ENCODE measurements at regions not wholly inside any gene's neighbourhood (a gene's known extent, or its start where the extent isn't known, plus 50 kb on each side); places are given as distances from the start of the nearest gene placed in this dataset.

DNA sequence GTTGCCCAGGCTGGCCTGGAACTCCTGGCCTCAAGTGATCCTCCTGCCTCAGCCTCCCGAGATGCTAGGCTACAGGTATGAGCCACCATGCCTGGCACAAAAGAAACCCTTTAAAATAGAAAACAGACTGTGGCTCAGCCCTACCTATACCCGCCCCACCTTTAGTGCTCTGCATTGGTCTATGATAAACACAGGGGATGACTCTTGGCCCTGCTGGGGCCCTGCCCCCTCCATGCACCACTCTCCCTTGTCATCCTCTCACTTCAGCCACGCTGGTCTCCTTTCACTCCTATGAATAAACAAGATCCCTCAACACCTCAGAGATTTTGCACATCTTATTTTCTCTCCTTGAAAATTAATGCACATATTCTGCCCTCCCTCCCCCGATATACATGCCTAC lies 251.4 kb upstream of the KLF14 start:
- Histone ChIP-seq H3K9ac (ENCODE audit: low read length in 5 of 5) (no peak overlapping the region), H3K27me3 (ENCODE audit: control insufficient read depth in 5 of 5, insufficient read depth in 4 of 5, low read length in 5 of 5) (no peaks in the 10 kb centered on the region), H3K27ac (ENCODE audit: low read depth, low read length) (no peak overlapping the region), H3K36me3 (ENCODE audit: control insufficient read depth in 5 of 5, insufficient read depth in 5 of 5, low read length in 5 of 5) (peaks cover 8 to 17% (median 12%) of the 10 kb centered on the region in 5 donors), H3K4me1 (ENCODE audit: control insufficient read depth in 5 of 5, insufficient read depth in 5 of 5, low read length in 5 of 5) (peaks cover 4 to 35% (median 32%) of the 10 kb centered on the region in 5 donors), H3K9me3 (ENCODE audit: control insufficient read depth in 5 of 5, low read length in 5 of 5) (no peaks in the 10 kb centered on the region), H3K4me3 (ENCODE audit: low read depth in 1 of 5, low read length in 5 of 5) (peak overlapping the region in 2 of 5 donors; percentile 42 to 55)

DNA sequence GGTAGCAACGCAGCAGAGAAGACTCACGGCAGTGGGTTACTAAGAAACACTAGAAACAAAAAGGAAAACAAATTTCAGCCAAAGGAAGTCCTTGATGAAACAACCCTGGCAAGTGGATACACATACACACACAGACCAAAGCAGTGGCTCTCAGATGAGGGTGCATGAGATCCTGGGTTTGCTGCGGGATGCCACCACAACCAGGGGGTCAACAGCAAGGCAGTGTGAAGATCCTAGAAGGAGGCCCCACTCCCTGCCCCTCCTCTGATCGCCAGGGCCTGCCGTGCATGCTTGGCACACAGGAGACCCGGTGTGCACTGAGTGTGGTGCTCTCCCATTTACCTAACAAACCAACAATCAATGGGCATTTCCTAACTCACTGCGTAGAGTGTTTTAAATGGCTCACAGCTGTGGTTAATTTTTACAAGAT lies 252.3 kb upstream of the KLF14 start:
- H3K27me3 ChIP-seq (ENCODE audit: control insufficient read depth in 5 of 5, insufficient read depth in 4 of 5, low read length in 5 of 5), result no peaks in the 10 kb centered on the region
- no peak overlapping the region for H3K9ac ChIP-seq (ENCODE audit: low read length in 5 of 5)
- peaks cover 8 to 14% (median 12%) of the 10 kb centered on the region in 5 donors for H3K36me3 ChIP-seq (ENCODE audit: control insufficient read depth in 5 of 5, insufficient read depth in 5 of 5, low read length in 5 of 5)
- no peaks in the 10 kb centered on the region for H3K9me3 ChIP-seq (ENCODE audit: control insufficient read depth in 5 of 5, low read length in 5 of 5)
- H3K4me1 ChIP-seq (ENCODE audit: control insufficient read depth in 5 of 5, insufficient read depth in 5 of 5, low read length in 5 of 5), result peaks cover 4 to 38% (median 32%) of the 10 kb centered on the region in 5 donors
- H3K4me3 ChIP-seq (ENCODE audit: low read depth in 1 of 5, low read length in 5 of 5), result peak overlapping the region in 3 of 5 donors; percentile 26 to 42 (median 30)
- H3K27ac ChIP-seq (ENCODE audit: low read depth, low read length), result peak overlapping the region; percentile 34

DNA sequence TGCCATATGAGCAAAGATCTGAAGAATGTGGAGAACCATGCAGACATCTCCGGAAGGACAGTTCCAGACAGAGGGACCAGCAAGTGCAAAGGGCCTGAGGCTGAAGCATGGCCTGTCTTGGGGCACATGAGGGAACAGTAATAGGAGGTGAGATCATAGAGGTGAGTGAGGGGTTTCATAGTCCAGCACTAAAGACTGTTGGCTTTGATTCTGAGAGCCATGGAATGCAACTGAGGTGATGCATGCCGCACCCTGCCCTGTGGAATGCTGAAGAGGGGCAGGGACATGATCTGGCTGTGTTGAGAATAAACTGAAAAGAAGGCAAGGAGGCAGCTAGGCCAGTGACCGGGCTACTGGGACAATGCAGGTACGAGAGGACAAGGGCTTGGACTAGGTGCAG lies 253.1 kb upstream of the KLF14 start:
- Histone ChIP-seq H3K36me3 (ENCODE audit: control insufficient read depth in 5 of 5, insufficient read depth in 5 of 5, low read length in 5 of 5) (peaks cover 8 to 13% (median 9%) of the 10 kb centered on the region in 5 donors), H3K9ac (ENCODE audit: low read length in 5 of 5) (no peak overlapping the region), H3K4me1 (ENCODE audit: control insufficient read depth in 5 of 5, insufficient read depth in 5 of 5, low read length in 5 of 5) (peaks cover 4 to 38% (median 32%) of the 10 kb centered on the region in 5 donors), H3K27ac (ENCODE audit: low read depth, low read length) (peak overlapping the region; percentile 34), H3K27me3 (ENCODE audit: control insufficient read depth in 5 of 5, insufficient read depth in 4 of 5, low read length in 5 of 5) (no peaks in the 10 kb centered on the region), H3K4me3 (ENCODE audit: low read depth in 1 of 5, low read length in 5 of 5) (no peak overlapping the region), H3K9me3 (ENCODE audit: control insufficient read depth in 5 of 5, low read length in 5 of 5) (no peaks in the 10 kb centered on the region)

DNA sequence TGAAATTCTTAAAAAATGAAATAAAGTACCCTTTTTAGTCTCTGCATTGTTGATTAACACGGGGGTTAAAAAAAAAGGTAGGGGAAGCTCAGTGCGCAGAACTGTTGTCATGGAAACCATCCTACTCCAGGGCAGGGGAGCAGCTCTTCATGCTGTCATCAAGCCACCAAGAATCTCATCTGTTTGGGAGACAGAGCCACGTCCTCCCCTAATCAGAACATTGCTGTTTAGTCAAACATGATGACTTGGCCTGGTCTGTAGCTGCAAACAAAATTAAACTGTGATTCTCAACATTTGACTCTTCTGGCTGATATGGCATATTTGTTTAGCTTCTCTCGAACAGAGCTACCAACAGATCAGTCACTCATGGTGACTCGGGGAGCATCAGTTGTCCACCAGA lies 254.4 kb upstream of the KLF14 start:
- Histone ChIP-seq H3K27ac (ENCODE audit: low read depth, low read length) (peak overlapping the region; percentile 38), H3K4me1 (ENCODE audit: control insufficient read depth in 5 of 5, insufficient read depth in 5 of 5, low read length in 5 of 5) (peaks cover 4 to 37% (median 32%) of the 10 kb centered on the region in 5 donors), H3K4me3 (ENCODE audit: low read depth in 1 of 5, low read length in 5 of 5) (no peak overlapping the region), H3K36me3 (ENCODE audit: control insufficient read depth in 5 of 5, insufficient read depth in 5 of 5, low read length in 5 of 5) (peaks cover 3 to 7% (median 6%) of the 10 kb centered on the region in 5 donors), H3K9ac (ENCODE audit: low read length in 5 of 5) (no peak overlapping the region), H3K27me3 (ENCODE audit: control insufficient read depth in 5 of 5, insufficient read depth in 4 of 5, low read length in 5 of 5) (no peaks in the 10 kb centered on the region), H3K9me3 (ENCODE audit: control insufficient read depth in 5 of 5, low read length in 5 of 5) (no peaks in the 10 kb centered on the region)

DNA sequence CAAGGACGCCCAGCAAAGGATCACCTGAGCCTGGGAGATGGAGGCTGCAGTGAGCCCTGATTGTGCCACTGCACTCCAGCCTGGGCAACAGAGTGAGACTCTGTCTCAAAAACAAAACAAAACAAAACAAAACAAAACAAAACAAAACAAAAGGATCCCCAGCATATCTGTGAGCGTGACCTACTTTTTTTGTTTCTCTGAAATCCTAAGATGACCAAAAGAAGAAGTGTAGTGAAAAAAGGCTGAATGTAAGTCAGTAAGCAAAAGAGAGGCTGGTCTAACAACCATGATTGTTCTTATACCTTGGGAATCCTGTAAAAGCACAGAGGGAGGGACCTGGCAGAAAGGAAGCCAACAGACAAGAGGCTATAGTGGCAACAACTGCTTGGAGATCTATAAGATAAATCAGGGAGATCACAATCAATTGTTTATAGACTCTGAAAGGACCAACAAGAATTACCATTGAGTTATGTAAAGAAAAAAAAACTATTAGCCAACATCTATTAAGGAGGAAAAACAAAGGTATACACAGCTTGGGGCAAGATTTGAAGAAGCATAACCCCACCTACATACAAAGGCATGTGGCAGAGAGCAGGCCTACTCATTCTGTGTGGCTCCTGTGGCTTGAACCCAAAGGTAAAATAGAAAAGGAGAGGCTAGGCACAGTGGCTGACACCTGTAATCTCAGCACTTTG lies 255.2 kb upstream of the KLF14 start:
- Histone ChIP-seq H3K27me3 (ENCODE audit: control insufficient read depth in 5 of 5, insufficient read depth in 4 of 5, low read length in 5 of 5) (no peaks in the 10 kb centered on the region), H3K4me1 (ENCODE audit: control insufficient read depth in 5 of 5, insufficient read depth in 5 of 5, low read length in 5 of 5) (peaks cover 4 to 40% (median 36%) of the 10 kb centered on the region in 5 donors), H3K36me3 (ENCODE audit: control insufficient read depth in 5 of 5, insufficient read depth in 5 of 5, low read length in 5 of 5) (peaks cover 0 to 3% (median 2%) of the 10 kb centered on the region in 5 donors), H3K27ac (ENCODE audit: low read depth, low read length) (peak overlapping the region; percentile 38), H3K9me3 (ENCODE audit: control insufficient read depth in 5 of 5, low read length in 5 of 5) (no peaks in the 10 kb centered on the region), H3K9ac (ENCODE audit: low read length in 5 of 5) (no peak overlapping the region), H3K4me3 (ENCODE audit: low read depth in 1 of 5, low read length in 5 of 5) (no peak overlapping the region)

DNA sequence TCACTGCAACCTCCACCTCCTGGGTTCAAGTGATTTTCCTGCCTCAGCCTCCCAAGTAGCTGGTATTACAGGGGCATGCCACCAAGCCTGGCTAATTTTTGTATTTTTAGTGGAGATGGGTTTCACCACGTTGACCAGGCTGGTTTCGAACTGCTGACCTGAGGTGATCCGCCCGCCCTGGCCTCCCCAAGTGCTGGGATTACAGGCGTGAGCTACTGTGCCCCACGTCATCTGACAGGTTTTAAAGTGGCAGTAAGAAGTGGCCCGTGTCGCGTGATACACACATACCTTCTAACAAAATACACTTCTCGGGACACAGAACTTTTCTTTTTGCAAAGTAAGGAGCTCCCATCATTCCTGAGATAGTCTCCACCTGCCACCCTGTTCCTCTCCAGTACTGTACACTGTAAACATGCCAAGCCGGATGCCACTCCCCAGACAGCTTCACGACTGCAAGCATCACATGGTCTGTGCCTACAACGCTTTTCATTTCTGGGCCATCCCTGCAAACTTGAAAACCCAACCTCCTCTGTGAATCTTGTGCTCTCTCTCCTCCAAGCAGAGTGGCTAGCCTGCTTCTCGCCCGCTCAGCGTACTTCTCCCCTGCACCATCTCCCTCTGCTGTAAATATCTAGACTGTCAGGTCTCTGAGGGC lies 256.3 kb upstream of the KLF14 start:
- H3K4me1 ChIP-seq (ENCODE audit: control insufficient read depth in 5 of 5, insufficient read depth in 5 of 5, low read length in 5 of 5), result peaks cover 9 to 45% (median 42%) of the 10 kb centered on the region in 5 donors
- peaks cover 0 to 3% (median 2%) of the 10 kb centered on the region in 5 donors for H3K36me3 ChIP-seq (ENCODE audit: control insufficient read depth in 5 of 5, insufficient read depth in 5 of 5, low read length in 5 of 5)
- H3K9me3 ChIP-seq (ENCODE audit: control insufficient read depth in 5 of 5, low read length in 5 of 5), result no peaks in the 10 kb centered on the region

DNA sequence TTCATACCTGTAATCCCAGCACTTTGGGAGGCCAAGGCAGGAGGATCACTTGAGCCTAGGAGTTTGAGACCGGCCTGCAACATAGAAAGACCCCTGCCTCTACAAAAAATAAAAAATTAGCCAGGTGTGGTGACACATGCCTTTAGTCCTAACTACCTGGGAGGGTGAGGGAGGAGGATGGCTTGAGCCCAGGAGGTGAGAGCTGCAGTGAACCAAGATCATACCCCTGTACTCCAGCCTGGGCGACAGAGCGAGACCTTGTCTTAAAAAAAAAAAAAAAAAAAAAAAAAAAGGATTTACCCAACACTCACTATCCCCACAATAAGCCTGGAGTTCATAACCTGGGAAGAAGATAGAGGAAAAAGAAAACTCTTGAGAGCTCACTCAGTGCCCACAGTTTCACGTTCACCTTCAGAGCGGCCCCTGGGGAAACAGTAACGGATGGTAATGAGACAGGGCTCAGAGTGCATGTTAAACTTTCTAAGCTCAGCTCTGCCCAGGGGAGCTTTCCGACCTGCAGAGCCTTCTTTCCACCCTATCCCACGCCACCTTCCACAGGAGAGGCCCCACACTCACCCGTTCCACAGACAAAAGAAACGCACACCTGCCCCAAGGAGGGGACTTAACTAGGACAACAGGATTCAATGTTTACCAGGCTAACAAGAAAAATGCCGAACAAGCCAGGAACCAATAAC lies 259.8 kb upstream of the KLF14 start:
- H3K36me3 ChIP-seq (ENCODE audit: control insufficient read depth in 5 of 5, insufficient read depth in 5 of 5, low read length in 5 of 5), result peaks cover 0 to 5% (median 2%) of the 10 kb centered on the region in 5 donors
- no peaks in the 10 kb centered on the region for H3K9me3 ChIP-seq (ENCODE audit: control insufficient read depth in 5 of 5, low read length in 5 of 5)
- no peak overlapping the region for H3K4me3 ChIP-seq (ENCODE audit: low read depth in 1 of 5, low read length in 5 of 5)
- H3K4me1 ChIP-seq (ENCODE audit: control insufficient read depth in 5 of 5, insufficient read depth in 5 of 5, low read length in 5 of 5), result peaks cover 5 to 50% (median 42%) of the 10 kb centered on the region in 5 donors
- H3K9ac ChIP-seq (ENCODE audit: low read length in 5 of 5), result peak overlapping the region in 1 of 5 donors; percentile 26
- H3K27ac ChIP-seq (ENCODE audit: low read depth, low read length), result peak overlapping the region; percentile 72
- no peaks in the 10 kb centered on the region for H3K27me3 ChIP-seq (ENCODE audit: control insufficient read depth in 5 of 5, insufficient read depth in 4 of 5, low read length in 5 of 5)

More for the DNA sequence above, 256.3 kb upstream of the KLF14 start:
- H3K4me3 ChIP-seq (ENCODE audit: low read depth in 1 of 5, low read length in 5 of 5), result no peak overlapping the region
- no peak overlapping the region for H3K27ac ChIP-seq (ENCODE audit: low read depth, low read length)
- H3K9ac ChIP-seq (ENCODE audit: low read length in 5 of 5), result no peak overlapping the region
- no peaks in the 10 kb centered on the region for H3K27me3 ChIP-seq (ENCODE audit: control insufficient read depth in 5 of 5, insufficient read depth in 4 of 5, low read length in 5 of 5)

DNA sequence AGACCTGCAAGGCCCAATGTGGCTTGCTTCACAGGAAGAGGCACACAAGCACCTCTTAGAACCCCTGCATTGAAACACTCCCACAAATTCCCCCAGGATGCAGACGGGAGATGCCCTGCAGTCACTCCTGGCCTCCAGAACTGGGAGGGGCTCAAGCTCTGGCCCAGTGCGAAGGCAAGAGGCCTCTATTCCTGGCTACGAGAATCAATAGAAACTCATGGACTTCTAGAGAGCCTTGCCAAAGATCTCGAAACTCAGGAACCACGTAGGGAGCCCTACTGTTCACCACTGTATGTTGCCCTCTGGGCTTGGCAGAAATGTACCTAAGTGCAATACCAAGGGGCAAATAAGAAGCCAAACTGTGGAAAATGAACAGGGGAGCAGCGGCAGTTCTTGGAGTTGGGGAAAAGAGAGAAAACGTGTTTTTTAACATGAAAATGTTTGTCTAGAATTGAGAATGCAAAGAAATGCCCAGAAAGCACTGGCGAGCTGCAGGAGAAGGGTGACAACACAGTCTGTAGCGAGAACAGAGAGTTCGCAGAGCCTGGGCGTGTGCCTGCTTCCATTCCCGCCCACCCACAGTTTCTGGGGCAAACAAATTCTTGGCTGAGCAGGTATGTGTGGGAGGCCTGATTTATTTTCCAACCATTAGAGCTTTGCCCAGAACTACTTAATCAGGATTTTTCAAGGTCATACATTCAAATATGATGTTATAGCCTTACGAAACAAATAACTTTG lies 260.5 kb upstream of the KLF14 start:
- Histone ChIP-seq H3K9me3 (ENCODE audit: control insufficient read depth in 5 of 5, low read length in 5 of 5) (no peaks in the 10 kb centered on the region), H3K27me3 (ENCODE audit: control insufficient read depth in 5 of 5, insufficient read depth in 4 of 5, low read length in 5 of 5) (no peaks in the 10 kb centered on the region), H3K4me3 (ENCODE audit: low read depth in 1 of 5, low read length in 5 of 5) (no peak overlapping the region), H3K27ac (ENCODE audit: low read depth, low read length) (peak overlapping the region; percentile 72), H3K9ac (ENCODE audit: low read length in 5 of 5) (peak overlapping the region in 3 of 5 donors; percentile 22 to 44 (median 26)), H3K4me1 (ENCODE audit: control insufficient read depth in 5 of 5, insufficient read depth in 5 of 5, low read length in 5 of 5) (peaks cover 5 to 52% (median 44%) of the 10 kb centered on the region in 5 donors), H3K36me3 (ENCODE audit: control insufficient read depth in 5 of 5, insufficient read depth in 5 of 5, low read length in 5 of 5) (peaks cover 0 to 3% (median 3%) of the 10 kb centered on the region in 5 donors)

DNA sequence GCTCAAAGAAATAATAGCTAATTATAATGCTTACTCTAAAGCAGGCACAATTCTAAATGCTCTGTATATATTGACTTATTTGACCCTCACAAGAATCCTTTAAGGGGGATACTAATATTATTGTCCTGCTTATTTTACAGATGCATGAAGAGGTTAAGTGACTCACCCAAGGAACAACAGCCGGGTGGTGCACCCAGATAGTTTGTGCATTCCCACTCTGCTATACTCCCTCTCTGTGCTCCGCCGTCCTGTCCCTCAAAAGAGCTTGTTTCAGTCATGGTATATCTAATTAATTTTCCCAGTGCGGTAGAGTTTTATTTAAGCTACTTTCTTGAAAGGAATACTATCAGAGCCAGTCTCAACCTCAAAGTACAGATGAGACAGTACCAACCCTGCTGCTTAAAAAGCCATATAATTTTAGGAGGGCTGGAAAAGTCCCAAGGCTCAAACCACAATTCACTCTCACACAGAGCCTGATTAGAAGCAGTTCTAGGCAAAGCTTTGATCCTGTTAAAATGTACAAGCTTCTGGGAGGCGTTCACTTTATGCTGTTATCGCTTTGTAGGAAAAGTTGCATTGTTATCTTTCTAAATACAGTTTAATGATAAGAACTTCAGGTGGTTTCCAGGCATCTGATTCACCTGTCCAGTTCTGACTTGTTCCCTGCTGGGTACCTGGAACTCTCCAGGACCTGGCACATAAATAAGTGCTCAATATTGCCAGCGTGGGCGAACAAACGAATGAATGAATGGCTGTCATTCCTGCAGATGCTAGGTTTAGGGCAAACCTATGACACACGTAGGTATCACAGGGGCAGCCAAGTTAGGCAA lies 261.5 kb upstream of the KLF14 start:
- H3K9me3 ChIP-seq (ENCODE audit: control insufficient read depth in 5 of 5, low read length in 5 of 5), result no peaks in the 10 kb centered on the region
- peak overlapping the region in 1 of 5 donors; percentile 36 for H3K9ac ChIP-seq (ENCODE audit: low read length in 5 of 5)
- no peak overlapping the region for H3K4me3 ChIP-seq (ENCODE audit: low read depth in 1 of 5, low read length in 5 of 5)
- H3K27ac ChIP-seq (ENCODE audit: low read depth, low read length), result peak overlapping the region; percentile 72
- H3K27me3 ChIP-seq (ENCODE audit: control insufficient read depth in 5 of 5, insufficient read depth in 4 of 5, low read length in 5 of 5), result no peaks in the 10 kb centered on the region
- H3K4me1 ChIP-seq (ENCODE audit: control insufficient read depth in 5 of 5, insufficient read depth in 5 of 5, low read length in 5 of 5), result peaks cover 5 to 53% (median 51%) of the 10 kb centered on the region in 5 donors
- peaks cover 0 to 3% (median 3%) of the 10 kb centered on the region in 5 donors for H3K36me3 ChIP-seq (ENCODE audit: control insufficient read depth in 5 of 5, insufficient read depth in 5 of 5, low read length in 5 of 5)
